Tibial nerve (tissue), 4 donors: ENCODE measurements at regions not wholly inside any gene's neighbourhood (a gene's known extent, or its start where the extent isn't known, plus 50 kb on each side); places are given as distances from the start of the nearest gene placed in this dataset.

Source experiments
- DNase-seq, 2 donors: peaks; one replicate each; pipeline ENCODE4 v3.0.0-alpha.2; 2019; ENCODE audit warnings: low spot score in 2 of 2
- H3K27ac ChIP-seq, 4 donors: fragments of 200-600 bp; sonication (generic) in 3 of 4; one replicate each; pipeline ENCODE4 v1.5.1; 2017 to 2019; ENCODE audit warnings: mild to moderate bottlenecking in 1 of 4
- H3K27me3 ChIP-seq, 2 donors: fragments of 200-600 bp; sonication (generic) in 1 of 2; one replicate each; pipeline versions ENCODE4 v1.5.1 to v1.6.0; 2017 to 2019
- H3K36me3 ChIP-seq, 3 donors: fragments of 200-600 bp; sonication (generic); one replicate each; pipeline ENCODE4 v1.5.1; 2018 to 2019
- H3K4me1 ChIP-seq, 4 donors: fragments of 200-600 bp; sonication (generic) in 3 of 4; one replicate each; pipeline ENCODE4 v1.5.1; 2017 to 2019
- H3K4me3 ChIP-seq, 4 donors: fragments of 200-600 bp; sonication (generic) in 3 of 4; one replicate each; pipeline ENCODE4 v1.5.1; 2017 to 2019; ENCODE audit warnings: mild to moderate bottlenecking in 1 of 4, moderate library complexity in 1 of 4
- H3K9me3 ChIP-seq, 4 donors: fragments of 200-600 bp; sonication (generic) in 3 of 4; one replicate each; pipeline ENCODE4 v1.5.1; 2017 to 2019
- CTCF ChIP-seq, 5 experiments: fragments of 200-600 bp in 3 of 5; fragments of 450-650 bp in 2 of 5; sonication (generic) in 3 of 5; IDR thresholded peaks; one replicate each; pipeline ENCODE4 v1.5.1; 2016 to 2019; ENCODE audit warnings: antibody characterized with exemption in 5 of 5, mild to moderate bottlenecking in 3 of 5, moderate library complexity in 2 of 5
- EP300 ChIP-seq, 2 donors: sonication (generic); formaldehyde crosslinking; IDR thresholded peaks; one replicate each; pipeline ENCODE4 v1.6.1; 2017; ENCODE audit warnings: antibody characterized with exemption in 2 of 2, mild to moderate bottlenecking in 1 of 2
- POLR2A ChIP-seq, 2 donors: fragments of 450-650 bp; IDR thresholded peaks; one replicate each; pipeline ENCODE4 v1.6.1; 2017; ENCODE audit warnings: antibody characterized with exemption in 2 of 2, mild to moderate bottlenecking in 2 of 2, moderate library complexity in 2 of 2
- WGBS, 2 donors: methylation state at CpG; one replicate each; pipeline ENCODE4 v1.1.5; 2018; 5-methylcytosine and 5-hydroxymethylcytosine counted together

- TF ChIP-seq CTCF (IDR thresholded peaks at IDR 0.05) = no peak
- no peak for TF ChIP-seq POLR2A (IDR thresholded peaks at IDR 0.05)
- no peak for TF ChIP-seq EP300 (IDR thresholded peaks at IDR 0.05)
- no peak for DNase-seq
These were observed 306.1 kb upstream of the XYLT1 start for GRCh38 chr16:17776888-17777287.

GRCh38 chr16:17776465-17776864 lies 305.7 kb upstream of the XYLT1 start:
- H3K27ac ChIP-seq = no peak overlapping the region
- peaks cover 0 to 1% (median 0%) of the 10 kb centered on the region in 4 donors for H3K9me3 ChIP-seq
- H3K36me3 ChIP-seq = no peaks in the 10 kb centered on the region
- no peak for DNase-seq
- H3K27me3 ChIP-seq = no peaks in the 10 kb centered on the region
- no peak overlapping the region for H3K4me3 ChIP-seq
- no peaks in the 10 kb centered on the region for H3K4me1 ChIP-seq
- TF ChIP-seq EP300 (IDR thresholded peaks at IDR 0.05) = no peak
- TF ChIP-seq POLR2A (IDR thresholded peaks at IDR 0.05) = no peak
- TF ChIP-seq CTCF (IDR thresholded peaks at IDR 0.05) = no peak
- WGBS, 2 donors = 29 to 68% methylated on average over 1 of the region's 1 CpG

More at GRCh38 chr16:17776888-17777287, 306.1 kb upstream of the XYLT1 start:
- WGBS, 2 donors = 49 to 60% methylated on average over 9 of the region's 9 CpGs
- Histone ChIP-seq H3K36me3 (no peaks in the 10 kb centered on the region), H3K27me3 (no peaks in the 10 kb centered on the region), H3K27ac (no peak overlapping the region), H3K4me3 (no peak overlapping the region), H3K9me3 (no peaks in the 10 kb centered on the region), H3K4me1 (no peaks in the 10 kb centered on the region)

- Histone ChIP-seq H3K27ac (no peak overlapping the region), H3K36me3 (no peaks in the 10 kb centered on the region), H3K27me3 (no peaks in the 10 kb centered on the region), H3K9me3 (peaks cover 0 to 9% (median 0%) of the 10 kb centered on the region in 4 donors), H3K4me1 (no peaks in the 10 kb centered on the region), H3K4me3 (no peak overlapping the region)
- TF ChIP-seq CTCF (IDR thresholded peaks at IDR 0.05) (no peak), POLR2A (IDR thresholded peaks at IDR 0.05) (no peak), EP300 (IDR thresholded peaks at IDR 0.05) (no peak)
- WGBS, 2 donors = 61 to 67% methylated on average over 4 of the region's 4 CpGs
- no peak for DNase-seq
These were observed 304.3 kb upstream of the XYLT1 start for GRCh38 chr16:17775061-17775460.

GRCh38 chr16:17773698-17774101 lies 302.9 kb upstream of the XYLT1 start:
- H3K27ac ChIP-seq = no peak overlapping the region
- no peaks in the 10 kb centered on the region for H3K4me1 ChIP-seq
- H3K36me3 ChIP-seq = no peaks in the 10 kb centered on the region
- 27 to 33% methylated on average over 10 of the region's 10 CpGs for WGBS, 2 donors
- H3K27me3 ChIP-seq = no peaks in the 10 kb centered on the region
- DNase-seq = peak in 1 of 2 donors; percentile 12
- H3K9me3 ChIP-seq = peaks cover 0 to 9% (median 0%) of the 10 kb centered on the region in 4 donors
- no peak overlapping the region for H3K4me3 ChIP-seq
- TF ChIP-seq EP300 (IDR thresholded peaks at IDR 0.05) (no peak), CTCF (IDR thresholded peaks at IDR 0.05) (no peak), POLR2A (IDR thresholded peaks at IDR 0.05) (no peak)

- H3K27me3 ChIP-seq = no peaks in the 10 kb centered on the region
- 93% methylated on average over 2 of the region's 2 CpGs for WGBS, 2 donors
- H3K4me3 ChIP-seq = no peak overlapping the region
- DNase-seq = no peak
- no peaks in the 10 kb centered on the region for H3K36me3 ChIP-seq
- H3K4me1 ChIP-seq = no peaks in the 10 kb centered on the region
- TF ChIP-seq POLR2A (IDR thresholded peaks at IDR 0.05) (no peak), CTCF (IDR thresholded peaks at IDR 0.05) (no peak), EP300 (IDR thresholded peaks at IDR 0.05) (no peak)
- H3K27ac ChIP-seq = no peak overlapping the region
- H3K9me3 ChIP-seq = peaks cover 0 to 9% (median 0%) of the 10 kb centered on the region in 4 donors
These were observed 299.3 kb upstream of the XYLT1 start for GRCh38 chr16:17770104-17770503.
